DND-41 (cell line): ENCODE measurements at regions not wholly inside any gene's neighbourhood (a gene's known extent, or its start where the extent isn't known, plus 50 kb on each side); places are given as distances from the start of the nearest gene placed in this dataset.

Experiments used
- ATAC-seq: fragments of 200-7000 bp; cut with Tn5 transposase; 3 replicates; pipeline ENCODE4 v1.9.1; 2021; ENCODE audit warnings: low read depth; ENCODE audit not compliant: insufficient read depth
- DNase-seq: peaks from one replicate; pipeline ENCODE4 v3.0.0-alpha.2; 2020
- H2AFZ ChIP-seq: 2 replicates; pipeline ENCODE4 v1.6.0; 2012; ENCODE audit warnings: low read depth, low read length
- H3K27ac ChIP-seq: 2 replicates; pipeline ENCODE4 v1.5.1; 2012; ENCODE audit warnings: low read length, inconsistent platforms
- H3K27me3 ChIP-seq: fragments of 200-600 bp; sonication (generic); 2 replicates; pipeline ENCODE4 v1.6.0; 2012; ENCODE audit warnings: low read length, mild to moderate bottlenecking, inconsistent platforms; ENCODE audit not compliant: insufficient read depth, poor library complexity
- H3K36me3 ChIP-seq: 2 replicates; pipeline ENCODE4 v1.5.1; 2012; ENCODE audit warnings: low read length, inconsistent platforms; ENCODE audit not compliant: insufficient read depth
- H3K4me1 ChIP-seq: 2 replicates; pipeline ENCODE4 v1.5.1; 2012; ENCODE audit warnings: mild to moderate bottlenecking, low read length; ENCODE audit not compliant: insufficient read depth
- H3K4me2 ChIP-seq: 2 replicates; pipeline ENCODE4 v1.6.0; 2012; ENCODE audit warnings: mild to moderate bottlenecking, moderate library complexity, low read length, inconsistent platforms; ENCODE audit not compliant: insufficient read depth
- H3K4me3 ChIP-seq, 2 experiments: fragments of 200-600 bp in 1 of 2; shearing (Covaris generic) in 1 of 2; 2 replicates each; pipeline ENCODE4 v1.5.1; 2012 to 2016; ENCODE audit warnings: inconsistent platforms in 2 of 2, low read length in 2 of 2, mild to moderate bottlenecking in 2 of 2, low read depth in 1 of 2, moderate library complexity in 1 of 2
- H3K79me2 ChIP-seq: 2 replicates; pipeline ENCODE4 v1.6.0; 2012; ENCODE audit warnings: low read length, inconsistent platforms; ENCODE audit not compliant: insufficient read depth
- H3K9ac ChIP-seq: 2 replicates; pipeline ENCODE4 v1.6.0; 2012; ENCODE audit warnings: low read depth, mild to moderate bottlenecking, inconsistent platforms, low read length, moderate library complexity
- H3K9me3 ChIP-seq: 2 replicates; pipeline ENCODE4 v1.5.1; 2012; ENCODE audit warnings: low read length, moderate library complexity, mild to moderate bottlenecking, inconsistent platforms; ENCODE audit not compliant: insufficient read depth, severe bottlenecking
- H4K20me1 ChIP-seq: 2 replicates; pipeline ENCODE4 v1.6.0; 2012; ENCODE audit warnings: low read length; ENCODE audit not compliant: insufficient read depth
- CTCF ChIP-seq: IDR thresholded peaks from 2 replicates; pipeline ENCODE4 v1.5.1; 2012; ENCODE audit warnings: borderline replicate concordance, low read length, moderate library complexity, mild to moderate bottlenecking; ENCODE audit not compliant: poor library complexity, severe bottlenecking; ENCODE audit errors: extremely low read depth
- EZH2 ChIP-seq: IDR thresholded peaks from 3 replicates; pipeline ENCODE4 v1.6.1; 2012; ENCODE audit warnings: borderline replicate concordance, low read depth, mild to moderate bottlenecking, moderate library complexity, low read length, inconsistent platforms; ENCODE audit not compliant: severe bottlenecking

- H3K27me3 ChIP-seq: no peaks in the 10 kb centered on the region
- H3K4me2 ChIP-seq: no peak overlapping the region
- H3K36me3 ChIP-seq: no peaks in the 10 kb centered on the region
- no peaks in the 10 kb centered on the region for H4K20me1 ChIP-seq
- no peaks in the 10 kb centered on the region for H3K4me1 ChIP-seq
- H3K9me3 ChIP-seq: no peaks in the 10 kb centered on the region
- no peak overlapping the region for H3K27ac ChIP-seq
- no peaks in the 10 kb centered on the region for H3K79me2 ChIP-seq
- no peak overlapping the region for H3K9ac ChIP-seq
- TF ChIP-seq CTCF (no peak), EZH2 (no peak)
- DNase-seq: no peak
- no peak overlapping the region for H3K4me3 ChIP-seq
- ATAC-seq: no peak
- H2AFZ ChIP-seq: no peak overlapping the region
Measured at GRCh38 chr6:126926926-126927325, 191.5 kb upstream of the RSPO3 start.

GRCh38 chr6:126927841-126928240, 190.6 kb upstream of the RSPO3 start:
- Histone ChIP-seq H3K4me2 (no peak overlapping the region), H3K4me3 (no peak overlapping the region), H3K9me3 (no peaks in the 10 kb centered on the region), H3K79me2 (no peaks in the 10 kb centered on the region), H4K20me1 (no peaks in the 10 kb centered on the region), H3K4me1 (no peaks in the 10 kb centered on the region), H3K36me3 (no peaks in the 10 kb centered on the region), H3K27me3 (no peaks in the 10 kb centered on the region), H3K9ac (no peak overlapping the region), H2AFZ (no peak overlapping the region), H3K27ac (no peak overlapping the region)
- ATAC-seq (no peak), DNase-seq (no peak)
- TF ChIP-seq EZH2 (no peak), CTCF (no peak)

- Histone ChIP-seq H3K27me3 (no peaks in the 10 kb centered on the region), H3K79me2 (no peaks in the 10 kb centered on the region), H3K4me2 (no peak overlapping the region), H3K4me1 (no peaks in the 10 kb centered on the region), H3K27ac (no peak overlapping the region), H2AFZ (no peak overlapping the region), H4K20me1 (no peaks in the 10 kb centered on the region), H3K36me3 (no peaks in the 10 kb centered on the region), H3K9ac (no peak overlapping the region), H3K9me3 (no peaks in the 10 kb centered on the region), H3K4me3 (no peak overlapping the region)
- DNase-seq (no peak), ATAC-seq (no peak)
- TF ChIP-seq EZH2 (no peak), CTCF (no peak)
Measured at GRCh38 chr6:126937426-126937825, 181.0 kb upstream of the RSPO3 start.

GRCh38 chr6:126939784-126940183, 178.7 kb upstream of the RSPO3 start:
- DNase-seq (no peak), ATAC-seq (no peak)
- H3K9ac ChIP-seq: no peak overlapping the region
- no peak overlapping the region for H2AFZ ChIP-seq
- H4K20me1 ChIP-seq: no peaks in the 10 kb centered on the region
- no peaks in the 10 kb centered on the region for H3K9me3 ChIP-seq
- no peak overlapping the region for H3K4me3 ChIP-seq
- no peaks in the 10 kb centered on the region for H3K4me1 ChIP-seq
- no peaks in the 10 kb centered on the region for H3K36me3 ChIP-seq
- no peak overlapping the region for H3K27ac ChIP-seq
- no peak overlapping the region for H3K4me2 ChIP-seq
- no peak for TF ChIP-seq CTCF
- no peak for TF ChIP-seq EZH2
- no peaks in the 10 kb centered on the region for H3K79me2 ChIP-seq
- no peaks in the 10 kb centered on the region for H3K27me3 ChIP-seq
